ENCODE measurements at regions not wholly inside any gene's neighbourhood (a gene's known extent, or its start where the extent isn't known, plus 50 kb on each side); places are given as distances from the start of the nearest gene placed in this dataset.

DNA sequence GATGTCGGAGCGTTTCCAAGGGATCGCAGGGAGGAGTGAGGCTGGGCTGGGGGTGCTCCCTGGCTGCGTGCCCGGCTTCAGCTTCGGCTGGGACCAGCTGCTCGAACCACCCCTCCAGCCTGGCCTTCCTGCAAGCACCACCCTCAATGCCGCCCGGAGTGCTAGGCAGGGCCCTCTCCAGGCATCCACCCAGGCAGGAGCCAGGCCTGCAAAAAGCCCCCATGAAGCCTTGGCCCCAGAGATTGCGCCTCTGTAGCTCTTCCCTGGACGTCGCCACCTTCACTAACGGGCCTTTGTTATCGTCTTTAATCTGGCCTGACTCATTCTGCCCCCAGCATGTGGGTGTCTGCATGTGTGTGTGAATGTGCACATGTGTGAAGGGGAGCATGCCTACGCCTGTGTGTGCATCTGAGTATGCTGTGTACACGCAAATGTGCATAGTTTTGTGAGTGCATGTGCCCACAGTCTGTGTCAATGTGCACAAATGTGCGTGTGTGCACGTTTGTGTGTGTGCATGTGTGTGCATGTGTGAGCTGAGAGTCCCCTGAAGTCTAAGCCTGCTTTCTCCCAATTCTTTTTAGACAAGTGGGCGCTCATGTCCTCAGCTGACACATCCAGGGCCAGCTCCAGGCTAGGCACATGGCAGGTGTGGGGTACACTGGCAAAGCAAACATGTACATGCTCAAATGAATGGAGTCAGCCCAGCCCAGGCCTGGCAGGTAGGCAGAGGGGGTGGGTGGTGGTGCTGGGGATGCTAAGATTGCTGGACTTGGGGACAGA, 195.4 kb upstream of the C14orf180 start (continued):
- TF ChIP-seq ATF6 (CRISPR knock-in tag; IDR thresholded peaks at IDR 0.05) (no peak), SMAD4 (CRISPR knock-in tag; IDR thresholded peaks at IDR 0.05) (no peak), SOX15 (CRISPR knock-in tag; IDR thresholded peaks at IDR 0.05) (no peak), NR3C1 (CRISPR knock-in tag; conservative IDR thresholded peaks at IDR 0.05; ENCODE audit: low read depth) (no peak)
- TF ChIP-seq, protein P1, sequence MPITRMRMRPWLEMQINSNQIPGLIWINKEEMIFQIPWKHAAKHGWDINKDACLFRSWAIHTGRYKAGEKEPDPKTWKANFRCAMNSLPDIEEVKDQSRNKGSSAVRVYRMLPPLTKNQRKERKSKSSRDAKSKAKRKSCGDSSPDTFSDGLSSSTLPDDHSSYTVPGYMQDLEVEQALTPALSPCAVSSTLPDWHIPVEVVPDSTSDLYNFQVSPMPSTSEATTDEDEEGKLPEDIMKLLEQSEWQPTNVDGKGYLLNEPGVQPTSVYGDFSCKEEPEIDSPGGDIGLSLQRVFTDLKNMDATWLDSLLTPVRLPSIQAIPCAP (CRISPR knock-in tag; IDR thresholded peaks at IDR 0.05), result no peak

DNA sequence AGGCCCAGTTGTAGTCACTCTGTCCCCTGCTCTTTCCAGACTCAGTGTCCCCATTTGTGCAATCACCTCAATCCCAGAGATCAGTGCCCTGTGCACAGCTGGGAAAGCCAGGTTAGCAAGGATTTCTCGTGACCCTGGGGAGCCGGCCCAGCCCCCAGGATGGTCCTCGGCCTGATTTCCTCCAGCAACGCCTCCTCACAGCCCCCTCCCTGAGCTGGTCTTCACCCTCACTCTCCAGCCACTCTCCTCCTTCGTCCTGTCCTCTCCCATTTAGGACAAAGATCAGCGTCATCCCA, 194.8 kb upstream of the C14orf180 start:
- no peak overlapping the region for H3K27ac Mint-ChIP-seq
- peaks cover 9% of the 10 kb centered on the region for H3K4me1 Mint-ChIP-seq
- ChIA-PET POLR2A (no interaction called here), CTCF (interaction anchor here (1.0 kb wide), 1 partner anchor 14 kb away, joined by 5 read pairs; no protein-coding TSS in a partner anchor)
- TF ChIP-seq USF1 (CRISPR knock-in tag; IDR thresholded peaks at IDR 0.05) (no peak), USF2 (CRISPR knock-in tag; IDR thresholded peaks at IDR 0.05) (no peak), ATF1 (CRISPR knock-in tag; IDR thresholded peaks at IDR 0.05) (no peak), MXD4 (CRISPR knock-in tag; IDR thresholded peaks at IDR 0.05; ENCODE audit: borderline replicate concordance) (no peak), KAT7 (CRISPR knock-in tag; IDR thresholded peaks at IDR 0.05; ENCODE audit: borderline replicate concordance) (no peak), EMX1 (CRISPR knock-in tag; IDR thresholded peaks at IDR 0.05) (no peak), NFYB (CRISPR knock-in tag; conservative IDR thresholded peaks at IDR 0.05; ENCODE audit: low read depth) (no peak), ZNF396 (CRISPR knock-in tag; IDR thresholded peaks at IDR 0.05; ENCODE audit: borderline replicate concordance) (no peak), NR2C2 (CRISPR knock-in tag; IDR thresholded peaks at IDR 0.05) (no peak), MYBL2 (CRISPR knock-in tag; IDR thresholded peaks at IDR 0.05) (no peak), MAX (CRISPR knock-in tag; IDR thresholded peaks at IDR 0.05) (no peak), TCF7 (CRISPR knock-in tag; IDR thresholded peaks at IDR 0.05; ENCODE audit: low read depth) (no peak), GRHL2 (CRISPR knock-in tag; IDR thresholded peaks at IDR 0.05; ENCODE audit: insufficient replicate concordance, severe bottlenecking) (no peak)
- TF ChIP-seq, protein P1 (CRISPR knock-in tag; IDR thresholded peaks at IDR 0.05), result no peak
- TF ChIP-seq, protein P2, sequence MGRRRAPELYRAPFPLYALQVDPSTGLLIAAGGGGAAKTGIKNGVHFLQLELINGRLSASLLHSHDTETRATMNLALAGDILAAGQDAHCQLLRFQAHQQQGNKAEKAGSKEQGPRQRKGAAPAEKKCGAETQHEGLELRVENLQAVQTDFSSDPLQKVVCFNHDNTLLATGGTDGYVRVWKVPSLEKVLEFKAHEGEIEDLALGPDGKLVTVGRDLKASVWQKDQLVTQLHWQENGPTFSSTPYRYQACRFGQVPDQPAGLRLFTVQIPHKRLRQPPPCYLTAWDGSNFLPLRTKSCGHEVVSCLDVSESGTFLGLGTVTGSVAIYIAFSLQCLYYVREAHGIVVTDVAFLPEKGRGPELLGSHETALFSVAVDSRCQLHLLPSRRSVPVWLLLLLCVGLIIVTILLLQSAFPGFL (CRISPR knock-in tag; IDR thresholded peaks at IDR 0.05; ENCODE audit: borderline replicate concordance), result no peak
- TF ChIP-seq, protein P3, sequence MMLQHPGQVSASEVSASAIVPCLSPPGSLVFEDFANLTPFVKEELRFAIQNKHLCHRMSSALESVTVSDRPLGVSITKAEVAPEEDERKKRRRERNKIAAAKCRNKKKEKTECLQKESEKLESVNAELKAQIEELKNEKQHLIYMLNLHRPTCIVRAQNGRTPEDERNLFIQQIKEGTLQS (CRISPR knock-in tag; conservative IDR thresholded peaks at IDR 0.05), result no peak
- TF ChIP-seq, protein P4, sequence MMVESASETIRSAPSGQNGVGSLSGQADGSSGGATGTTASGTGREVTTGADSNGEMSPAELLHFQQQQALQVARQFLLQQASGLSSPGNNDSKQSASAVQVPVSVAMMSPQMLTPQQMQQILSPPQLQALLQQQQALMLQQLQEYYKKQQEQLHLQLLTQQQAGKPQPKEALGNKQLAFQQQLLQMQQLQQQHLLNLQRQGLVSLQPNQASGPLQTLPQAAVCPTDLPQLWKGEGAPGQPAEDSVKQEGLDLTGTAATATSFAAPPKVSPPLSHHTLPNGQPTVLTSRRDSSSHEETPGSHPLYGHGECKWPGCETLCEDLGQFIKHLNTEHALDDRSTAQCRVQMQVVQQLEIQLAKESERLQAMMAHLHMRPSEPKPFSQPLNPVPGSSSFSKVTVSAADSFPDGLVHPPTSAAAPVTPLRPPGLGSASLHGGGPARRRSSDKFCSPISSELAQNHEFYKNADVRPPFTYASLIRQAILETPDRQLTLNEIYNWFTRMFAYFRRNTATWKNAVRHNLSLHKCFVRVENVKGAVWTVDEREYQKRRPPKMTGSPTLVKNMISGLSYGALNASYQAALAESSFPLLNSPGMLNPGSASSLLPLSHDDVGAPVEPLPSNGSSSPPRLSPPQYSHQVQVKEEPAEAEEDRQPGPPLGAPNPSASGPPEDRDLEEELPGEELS (CRISPR knock-in tag; IDR thresholded peaks at IDR 0.05), result no peak
- no peak for DNase-seq (ENCODE audit: low spot score)
- peaks cover 6% of the 10 kb centered on the region; the same call in 1 of the 2 replicates for H3K36me3 Mint-ChIP-seq
- H3K9me3 Mint-ChIP-seq, result peaks cover 17% of the 10 kb centered on the region
- H3K27me3 Mint-ChIP-seq (ENCODE audit: low read depth), result peaks cover 3% of the 10 kb centered on the region; the same call in 1 of the 2 replicates
- no peak overlapping the region for H3K4me3 Mint-ChIP-seq
- ATAC-seq, result no peak

Measured in WTC11 (cell line).